ENCODE measurements at regions not wholly inside any gene's neighbourhood (a gene's known extent, or its start where the extent isn't known, plus 50 kb on each side); places are given as distances from the start of the nearest gene placed in this dataset.

GRCh38 chr17:13181683-13182082, 163.9 kb upstream of the ELAC2 start:
- no peak for TF ChIP-seq CTCF (IDR thresholded peaks at IDR 0.05)
- H3K9me3 Mint-ChIP-seq, result no peaks in the 10 kb centered on the region
- no peak overlapping the region for H3K4me3 Mint-ChIP-seq
- H3K27me3 Mint-ChIP-seq (ENCODE audit: insufficient read depth), result peaks cover 6% of the 10 kb centered on the region
- H3K4me1 Mint-ChIP-seq (ENCODE audit: low read depth), result no peaks in the 10 kb centered on the region
- DNase-seq, result no peak
- no peak overlapping the region for H3K27ac Mint-ChIP-seq
- H3K36me3 Mint-ChIP-seq (ENCODE audit: low read depth), result no peaks in the 10 kb centered on the region

- Mint-ChIP-seq H3K36me3 (ENCODE audit: low read depth) (no peaks in the 10 kb centered on the region), H3K4me1 (ENCODE audit: low read depth) (no peaks in the 10 kb centered on the region), H3K27me3 (ENCODE audit: insufficient read depth) (peaks cover 3% of the 10 kb centered on the region; the same call in 1 of the 2 replicates), H3K4me3 (no peak overlapping the region), H3K9me3 (peaks cover 21% of the 10 kb centered on the region), H3K27ac (no peak overlapping the region)
- no peak for DNase-seq
- TF ChIP-seq CTCF (IDR thresholded peaks at IDR 0.05), result no peak
Measured at GRCh38 chr17:13176436-13176835, 158.6 kb upstream of the ELAC2 start.

GRCh38 chr17:13171790-13172189, 154.0 kb upstream of the ELAC2 start:
- TF ChIP-seq CTCF (IDR thresholded peaks at IDR 0.05), result no peak

GRCh38 chr17:13162361-13162760, 144.5 kb upstream of the ELAC2 start:
- Mint-ChIP-seq H3K9me3 (no peaks in the 10 kb centered on the region), H3K27ac (no peak overlapping the region), H3K36me3 (ENCODE audit: low read depth) (no peaks in the 10 kb centered on the region), H3K27me3 (ENCODE audit: insufficient read depth) (no peaks in the 10 kb centered on the region; the same call in 1 of the 2 replicates), H3K4me3 (no peak overlapping the region), H3K4me1 (ENCODE audit: low read depth) (no peaks in the 10 kb centered on the region)
- no peak for TF ChIP-seq CTCF (IDR thresholded peaks at IDR 0.05)
- no peak for DNase-seq

More at GRCh38 chr17:13171790-13172189, 154.0 kb upstream of the ELAC2 start:
- Mint-ChIP-seq H3K36me3 (ENCODE audit: low read depth) (no peaks in the 10 kb centered on the region; the same call in 1 of the 2 replicates), H3K4me3 (no peak overlapping the region), H3K27ac (no peak overlapping the region), H3K9me3 (peaks cover 33% of the 10 kb centered on the region), H3K4me1 (ENCODE audit: low read depth) (no peaks in the 10 kb centered on the region), H3K27me3 (ENCODE audit: insufficient read depth) (peaks cover 2% of the 10 kb centered on the region; the same call in 1 of the 2 replicates)
- DNase-seq, result no peak

GRCh38 chr17:13160790-13161189, 143.0 kb upstream of the ELAC2 start:
- H3K27ac Mint-ChIP-seq, result no peak overlapping the region
- H3K9me3 Mint-ChIP-seq, result no peaks in the 10 kb centered on the region
- no peak overlapping the region for H3K4me3 Mint-ChIP-seq
- no peaks in the 10 kb centered on the region for H3K4me1 Mint-ChIP-seq (ENCODE audit: low read depth)
- no peak for DNase-seq
- no peak for TF ChIP-seq CTCF (IDR thresholded peaks at IDR 0.05)
- H3K27me3 Mint-ChIP-seq (ENCODE audit: insufficient read depth), result no peaks in the 10 kb centered on the region; the same call in 1 of the 2 replicates
- H3K36me3 Mint-ChIP-seq (ENCODE audit: low read depth), result no peaks in the 10 kb centered on the region

GRCh38 chr17:13160296-13160695, 142.5 kb upstream of the ELAC2 start:
- DNase-seq, result no peak
- H3K27ac Mint-ChIP-seq, result no peak overlapping the region
- H3K4me3 Mint-ChIP-seq, result no peak overlapping the region
- H3K9me3 Mint-ChIP-seq, result no peaks in the 10 kb centered on the region
- H3K27me3 Mint-ChIP-seq (ENCODE audit: insufficient read depth), result no peaks in the 10 kb centered on the region; the same call in 1 of the 2 replicates
- peaks cover 3% of the 10 kb centered on the region for H3K4me1 Mint-ChIP-seq (ENCODE audit: low read depth)
- no peaks in the 10 kb centered on the region for H3K36me3 Mint-ChIP-seq (ENCODE audit: low read depth)
- TF ChIP-seq CTCF (IDR thresholded peaks at IDR 0.05), result no peak
